ENCODE measurements at regions not wholly inside any gene's neighbourhood (a gene's known extent, or its start where the extent isn't known, plus 50 kb on each side); places are given as distances from the start of the nearest gene placed in this dataset.

DNA sequence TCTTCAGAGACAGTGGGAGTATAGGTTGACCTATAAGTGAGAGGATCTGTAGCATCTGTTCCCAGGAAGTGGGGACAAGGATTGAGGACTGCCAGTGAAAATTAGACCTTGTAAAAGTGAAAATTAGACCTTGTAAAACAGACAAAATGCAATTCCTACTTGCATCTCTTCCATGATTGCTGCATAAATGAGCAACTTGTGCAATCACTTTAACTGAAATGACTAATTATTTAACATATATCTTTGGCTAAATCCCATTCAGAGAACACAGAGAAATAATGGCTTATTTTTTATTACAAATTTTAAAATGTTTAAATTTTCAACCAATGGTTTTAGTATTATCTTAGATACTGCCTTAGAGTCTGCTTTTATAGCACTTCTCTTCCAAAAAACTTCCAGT lies 67.2 kb upstream of the NABP1 start:
- TF ChIP-seq, protein P1, sequence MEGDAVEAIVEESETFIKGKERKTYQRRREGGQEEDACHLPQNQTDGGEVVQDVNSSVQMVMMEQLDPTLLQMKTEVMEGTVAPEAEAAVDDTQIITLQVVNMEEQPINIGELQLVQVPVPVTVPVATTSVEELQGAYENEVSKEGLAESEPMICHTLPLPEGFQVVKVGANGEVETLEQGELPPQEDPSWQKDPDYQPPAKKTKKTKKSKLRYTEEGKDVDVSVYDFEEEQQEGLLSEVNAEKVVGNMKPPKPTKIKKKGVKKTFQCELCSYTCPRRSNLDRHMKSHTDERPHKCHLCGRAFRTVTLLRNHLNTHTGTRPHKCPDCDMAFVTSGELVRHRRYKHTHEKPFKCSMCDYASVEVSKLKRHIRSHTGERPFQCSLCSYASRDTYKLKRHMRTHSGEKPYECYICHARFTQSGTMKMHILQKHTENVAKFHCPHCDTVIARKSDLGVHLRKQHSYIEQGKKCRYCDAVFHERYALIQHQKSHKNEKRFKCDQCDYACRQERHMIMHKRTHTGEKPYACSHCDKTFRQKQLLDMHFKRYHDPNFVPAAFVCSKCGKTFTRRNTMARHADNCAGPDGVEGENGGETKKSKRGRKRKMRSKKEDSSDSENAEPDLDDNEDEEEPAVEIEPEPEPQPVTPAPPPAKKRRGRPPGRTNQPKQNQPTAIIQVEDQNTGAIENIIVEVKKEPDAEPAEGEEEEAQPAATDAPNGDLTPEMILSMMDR (IDR thresholded peaks at IDR 0.05; ENCODE audit: low read length): no peak
- no peak for TF ChIP-seq EZH2 (IDR thresholded peaks at IDR 0.05; ENCODE audit: borderline replicate concordance, low read length)
- Histone ChIP-seq H3K27ac (ENCODE audit: low read depth, low read length, poor library complexity, severe bottlenecking) (no peak overlapping the region), H3K79me2 (ENCODE audit: insufficient read depth, low read length) (no peaks in the 10 kb centered on the region), H4K20me1 (ENCODE audit: insufficient read depth, low read length) (no peaks in the 10 kb centered on the region), H3K9me3 (ENCODE audit: low read length) (no peaks in the 10 kb centered on the region), H3K27me3 (ENCODE audit: insufficient read depth, low read length) (no peaks in the 10 kb centered on the region), H3F3A (ENCODE audit: insufficient read depth, low read length) (no peaks in the 10 kb centered on the region), H3K4me2 (ENCODE audit: low read length) (no peak overlapping the region), H3K9me2 (ENCODE audit: low read depth, low read length) (no peaks in the 10 kb centered on the region), H3K36me3 (ENCODE audit: insufficient read depth, low read length) (no peaks in the 10 kb centered on the region), H2AFZ (ENCODE audit: low read length) (no peak overlapping the region), H3K4me3 (ENCODE audit: low read depth, low read length, poor library complexity, severe bottlenecking) (no peak overlapping the region), H3K9ac (ENCODE audit: low read length) (no peak overlapping the region), H3K4me1 (ENCODE audit: insufficient read depth, low read length, severe bottlenecking) (no peaks in the 10 kb centered on the region)

DNA sequence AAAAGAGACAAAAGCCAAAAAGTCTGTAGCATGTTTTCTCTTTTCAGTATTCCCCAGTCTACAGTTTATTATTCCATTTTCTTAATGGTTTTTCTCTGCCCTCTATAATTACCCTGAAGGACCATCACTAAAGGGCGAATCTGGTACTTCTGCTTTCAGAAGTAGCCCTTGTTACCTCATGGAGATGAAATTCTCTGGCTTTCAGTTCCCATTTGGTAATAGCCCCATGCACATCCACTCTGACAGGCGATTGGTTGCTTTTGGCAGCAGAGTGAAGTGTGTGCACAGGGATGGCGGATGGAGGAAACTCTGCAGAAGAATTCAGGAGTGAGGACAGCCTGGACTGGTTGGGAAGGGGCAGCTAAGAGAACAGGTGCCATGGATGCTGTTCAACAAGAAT lies 66.3 kb upstream of the NABP1 start:
- TF ChIP-seq, protein P1 (IDR thresholded peaks at IDR 0.05; ENCODE audit: low read length): no peak
- TF ChIP-seq EZH2 (IDR thresholded peaks at IDR 0.05; ENCODE audit: borderline replicate concordance, low read length): no peak
- no peaks in the 10 kb centered on the region for H3K4me1 ChIP-seq (ENCODE audit: insufficient read depth, low read length, severe bottlenecking)
- no peaks in the 10 kb centered on the region for H3K36me3 ChIP-seq (ENCODE audit: insufficient read depth, low read length)
- H3K4me3 ChIP-seq (ENCODE audit: low read depth, low read length, poor library complexity, severe bottlenecking): no peak overlapping the region
- H3K4me2 ChIP-seq (ENCODE audit: low read length): no peak overlapping the region
- no peaks in the 10 kb centered on the region for H3K79me2 ChIP-seq (ENCODE audit: insufficient read depth, low read length)
- no peak overlapping the region for H2AFZ ChIP-seq (ENCODE audit: low read length)
- no peak overlapping the region for H3K9ac ChIP-seq (ENCODE audit: low read length)
- H3F3A ChIP-seq (ENCODE audit: insufficient read depth, low read length): no peaks in the 10 kb centered on the region
- no peak overlapping the region for H3K27ac ChIP-seq (ENCODE audit: low read depth, low read length, poor library complexity, severe bottlenecking)
- H3K9me3 ChIP-seq (ENCODE audit: low read length): no peaks in the 10 kb centered on the region
- no peaks in the 10 kb centered on the region for H3K27me3 ChIP-seq (ENCODE audit: insufficient read depth, low read length)
- H3K9me2 ChIP-seq (ENCODE audit: low read depth, low read length): no peaks in the 10 kb centered on the region
- H4K20me1 ChIP-seq (ENCODE audit: insufficient read depth, low read length): no peaks in the 10 kb centered on the region

DNA sequence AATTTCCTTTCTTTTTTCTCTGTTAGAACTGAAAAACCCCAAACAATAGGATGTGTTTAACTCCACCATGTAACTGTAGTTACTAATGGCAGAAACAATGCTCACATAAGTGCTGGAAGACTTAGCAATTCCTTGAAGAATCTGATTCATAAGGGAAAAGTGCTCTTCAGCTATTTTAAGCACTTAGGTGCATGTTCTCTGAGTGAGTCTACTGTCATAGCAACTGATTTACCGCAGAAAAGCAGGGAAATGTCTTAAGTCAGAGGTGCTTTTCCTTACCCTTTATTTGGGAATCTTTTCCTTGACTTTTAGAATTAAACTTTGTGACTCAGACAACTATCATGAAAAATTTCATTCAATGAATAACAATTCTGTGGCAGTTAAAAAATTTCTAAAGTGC lies 65.4 kb upstream of the NABP1 start:
- Histone ChIP-seq H3K4me3 (ENCODE audit: low read depth, low read length, poor library complexity, severe bottlenecking) (no peak overlapping the region), H3K4me1 (ENCODE audit: insufficient read depth, low read length, severe bottlenecking) (peaks cover 4% of the 10 kb centered on the region), H3K36me3 (ENCODE audit: insufficient read depth, low read length) (no peaks in the 10 kb centered on the region), H3K27me3 (ENCODE audit: insufficient read depth, low read length) (no peaks in the 10 kb centered on the region), H2AFZ (ENCODE audit: low read length) (no peak overlapping the region), H3F3A (ENCODE audit: insufficient read depth, low read length) (no peaks in the 10 kb centered on the region), H3K27ac (ENCODE audit: low read depth, low read length, poor library complexity, severe bottlenecking) (no peak overlapping the region), H3K9ac (ENCODE audit: low read length) (no peak overlapping the region), H4K20me1 (ENCODE audit: insufficient read depth, low read length) (no peaks in the 10 kb centered on the region), H3K9me3 (ENCODE audit: low read length) (no peaks in the 10 kb centered on the region), H3K79me2 (ENCODE audit: insufficient read depth, low read length) (no peaks in the 10 kb centered on the region), H3K9me2 (ENCODE audit: low read depth, low read length) (no peaks in the 10 kb centered on the region), H3K4me2 (ENCODE audit: low read length) (no peak overlapping the region)
- TF ChIP-seq EZH2 (IDR thresholded peaks at IDR 0.05; ENCODE audit: borderline replicate concordance, low read length): no peak
- TF ChIP-seq, protein P1 (IDR thresholded peaks at IDR 0.05; ENCODE audit: low read length): no peak
